HFF-Myc (cell line): ENCODE measurements at regions not wholly inside any gene's neighbourhood (a gene's known extent, or its start where the extent isn't known, plus 50 kb on each side); places are given as distances from the start of the nearest gene placed in this dataset.

Source experiments
- DNase-seq: peaks from one replicate; pipeline ENCODE4 v3.0.0-alpha.2; 2011; ENCODE audit warnings: low read depth; ENCODE audit errors: extremely low read depth
- H3K4me3 ChIP-seq: replicated peaks from 2 replicates; pipeline ENCODE4 v1.5.1; 2011; ENCODE audit warnings: low read depth, mild to moderate bottlenecking, control low read depth, low read length
- CTCF ChIP-seq: IDR thresholded peaks from 2 replicates; pipeline ENCODE4 v1.5.1; 2012; ENCODE audit warnings: mild to moderate bottlenecking, low read depth, low read length, control low read depth; ENCODE audit errors: missing control alignments

GRCh38 chr4:30616942-30617646, 103.1 kb upstream of the PCDH7 start:
- TF ChIP-seq CTCF: no peak
- no peak for DNase-seq

GRCh38 chr4:30617836-30618235, 102.3 kb upstream of the PCDH7 start:
- no peak overlapping the region for H3K4me3 ChIP-seq
- DNase-seq: no peak
- no peak for TF ChIP-seq CTCF

More at GRCh38 chr4:30616942-30617646, 103.1 kb upstream of the PCDH7 start:
- no peak overlapping the region for H3K4me3 ChIP-seq

- no peak overlapping the region for H3K4me3 ChIP-seq
- no peak for TF ChIP-seq CTCF
- no peak for DNase-seq
Observed at GRCh38 chr4:30619679-30620078, 100.5 kb upstream of the PCDH7 start.

GRCh38 chr4:30620711-30621110, 99.5 kb upstream of the PCDH7 start:
- DNase-seq: no peak
- H3K4me3 ChIP-seq: no peak overlapping the region
- TF ChIP-seq CTCF: no peak

GRCh38 chr4:30630431-30630830, 89.7 kb upstream of the PCDH7 start:
- TF ChIP-seq CTCF: no peak
- H3K4me3 ChIP-seq: no peak overlapping the region
- DNase-seq: no peak

GRCh38 chr4:30632751-30633150, 87.4 kb upstream of the PCDH7 start:
- no peak overlapping the region for H3K4me3 ChIP-seq
- no peak for TF ChIP-seq CTCF
- DNase-seq: no peak

GRCh38 chr4:30641345-30641744, 78.8 kb upstream of the PCDH7 start:
- no peak overlapping the region for H3K4me3 ChIP-seq
- no peak for TF ChIP-seq CTCF
- no peak for DNase-seq
